Upper lobe of right lung (tissue), 1 donor: ENCODE measurements at regions not wholly inside any gene's neighbourhood (a gene's known extent, or its start where the extent isn't known, plus 50 kb on each side); places are given as distances from the start of the nearest gene placed in this dataset.

Experiments used
- ATAC-seq: fragments of 200-7000 bp; cut with Tn5 transposase; one replicate; pipeline ENCODE4 v1.9.1; 2020; ENCODE audit warnings: mild to moderate bottlenecking, moderate library complexity
- DNase-seq: peaks from one replicate; pipeline ENCODE4 v3.0.0-alpha.2; 2020
- H3K27ac ChIP-seq: fragments of 200-600 bp; one replicate; pipeline ENCODE4 v1.8.0; 2022
- H3K27me3 ChIP-seq: fragments of 200-600 bp; one replicate; pipeline ENCODE4 v1.8.0; 2022; ENCODE audit warnings: mild to moderate bottlenecking
- H3K36me3 ChIP-seq: fragments of 200-600 bp; one replicate; pipeline ENCODE4 v1.8.0; 2022
- H3K4me1 ChIP-seq: fragments of 200-600 bp; one replicate; pipeline ENCODE4 v1.8.0; 2022
- H3K4me3 ChIP-seq: fragments of 200-600 bp; one replicate; pipeline ENCODE4 v1.8.0; 2022; ENCODE audit warnings: mild to moderate bottlenecking
- H3K9me3 ChIP-seq: fragments of 200-600 bp; one replicate; pipeline ENCODE4 v1.8.0; 2022
- intact Hi-C: fragments of 100-400 bp; cut with DNase I; formaldehyde crosslinking; loops from one replicate; pipeline ENCODE4 v1.11.0; 2022
- TF ChIP-seq, protein P1 (sequence below): fragments of 200-600 bp; IDR thresholded peaks from one replicate; pipeline ENCODE4 v1.8.0; 2022; ENCODE audit warnings: antibody characterized with exemption
- donor health status: DM: no; HTN: yes; CAD: no; lungs with severe emphysema.

DNA sequence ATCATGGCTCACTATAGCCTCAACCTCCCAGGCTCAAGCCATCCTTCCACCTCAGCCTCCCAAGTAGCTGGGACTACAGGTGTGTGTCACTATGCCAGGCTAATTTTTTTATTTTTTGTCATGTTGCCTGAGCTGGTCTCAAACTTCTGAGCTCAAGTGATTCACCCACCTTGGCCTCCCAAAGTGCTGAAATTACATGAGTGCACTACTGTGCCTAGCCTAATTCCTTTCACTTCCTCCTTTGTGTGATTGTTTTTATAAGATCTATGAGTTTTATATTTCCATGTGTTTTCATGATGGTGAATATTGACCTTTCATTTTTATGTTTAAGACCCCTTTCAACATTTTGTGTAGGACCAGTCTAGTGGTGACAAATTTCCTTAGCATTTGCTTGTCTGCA lies 55.2 kb upstream of the IL12B start:
- DNase-seq, result no peak
- intact Hi-C loops, result no loop called here
- TF ChIP-seq, protein P1, sequence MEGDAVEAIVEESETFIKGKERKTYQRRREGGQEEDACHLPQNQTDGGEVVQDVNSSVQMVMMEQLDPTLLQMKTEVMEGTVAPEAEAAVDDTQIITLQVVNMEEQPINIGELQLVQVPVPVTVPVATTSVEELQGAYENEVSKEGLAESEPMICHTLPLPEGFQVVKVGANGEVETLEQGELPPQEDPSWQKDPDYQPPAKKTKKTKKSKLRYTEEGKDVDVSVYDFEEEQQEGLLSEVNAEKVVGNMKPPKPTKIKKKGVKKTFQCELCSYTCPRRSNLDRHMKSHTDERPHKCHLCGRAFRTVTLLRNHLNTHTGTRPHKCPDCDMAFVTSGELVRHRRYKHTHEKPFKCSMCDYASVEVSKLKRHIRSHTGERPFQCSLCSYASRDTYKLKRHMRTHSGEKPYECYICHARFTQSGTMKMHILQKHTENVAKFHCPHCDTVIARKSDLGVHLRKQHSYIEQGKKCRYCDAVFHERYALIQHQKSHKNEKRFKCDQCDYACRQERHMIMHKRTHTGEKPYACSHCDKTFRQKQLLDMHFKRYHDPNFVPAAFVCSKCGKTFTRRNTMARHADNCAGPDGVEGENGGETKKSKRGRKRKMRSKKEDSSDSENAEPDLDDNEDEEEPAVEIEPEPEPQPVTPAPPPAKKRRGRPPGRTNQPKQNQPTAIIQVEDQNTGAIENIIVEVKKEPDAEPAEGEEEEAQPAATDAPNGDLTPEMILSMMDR, result no peak

DNA sequence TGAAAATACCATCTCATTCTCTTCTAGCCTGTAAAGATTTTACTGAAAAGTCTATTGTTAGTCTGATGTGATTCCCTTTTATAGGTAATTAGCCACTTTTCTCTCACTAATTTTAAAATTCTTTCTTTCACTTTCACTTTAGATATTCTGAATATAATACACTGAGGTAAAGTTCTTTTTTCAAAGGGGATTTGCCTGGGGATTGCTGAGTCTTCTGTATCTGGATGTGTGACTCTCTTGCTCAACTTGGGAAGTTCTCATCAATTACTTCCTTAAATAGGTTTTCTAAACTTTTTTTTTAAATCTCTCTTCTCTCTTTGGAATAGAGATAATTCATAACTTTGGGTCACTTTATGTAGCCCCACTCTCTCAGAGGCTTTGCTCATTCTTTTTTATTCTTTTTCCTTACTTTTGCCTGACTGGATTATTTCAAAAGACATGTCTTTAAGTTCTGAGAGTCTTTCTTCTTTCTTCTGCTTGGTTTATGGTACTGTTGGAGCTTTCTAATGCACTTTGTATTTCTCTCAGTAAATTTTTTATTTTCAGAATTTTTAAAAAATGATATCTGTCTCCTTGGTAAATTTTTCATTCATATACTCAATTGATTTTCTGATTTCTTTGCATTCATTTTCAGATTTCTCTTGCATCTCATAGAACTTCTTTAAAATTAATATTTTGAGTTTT lies 55.9 kb upstream of the IL12B start:
- TF ChIP-seq, protein P1, result no peak
- Histone ChIP-seq H3K36me3 (no peaks in the 10 kb centered on the region), H3K4me3 (no peak overlapping the region), H3K27ac (no peak overlapping the region), H3K4me1 (no peaks in the 10 kb centered on the region), H3K27me3 (no peaks in the 10 kb centered on the region), H3K9me3 (peaks cover 11% of the 10 kb centered on the region)
- no peak for ATAC-seq
- DNase-seq, result no peak
- intact Hi-C loops, result no loop called here

More for the DNA sequence above, 55.2 kb upstream of the IL12B start:
- no peaks in the 10 kb centered on the region for H3K4me1 ChIP-seq
- no peak overlapping the region for H3K27ac ChIP-seq
- ATAC-seq, result no peak
- no peak overlapping the region for H3K4me3 ChIP-seq
- H3K36me3 ChIP-seq, result no peaks in the 10 kb centered on the region
- no peaks in the 10 kb centered on the region for H3K27me3 ChIP-seq
- peaks cover 11% of the 10 kb centered on the region for H3K9me3 ChIP-seq

DNA sequence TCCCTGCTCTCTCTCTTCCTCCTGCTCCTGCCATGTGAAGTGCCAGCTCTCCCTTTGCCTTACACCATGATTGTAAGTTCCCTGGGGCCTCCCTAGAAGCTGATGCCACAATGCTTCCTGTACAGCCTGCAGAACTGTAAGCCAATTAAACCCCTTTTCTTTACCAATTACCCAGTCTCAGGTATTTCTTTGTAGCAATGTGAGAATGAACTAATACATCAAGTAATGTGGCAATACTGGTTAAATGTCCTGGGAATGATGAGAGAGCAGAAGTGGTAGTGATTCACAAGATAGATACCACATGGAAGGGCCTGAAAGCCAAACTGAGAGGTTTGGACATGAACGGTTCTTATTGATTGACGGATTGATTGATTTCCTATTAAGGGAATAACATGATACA lies 62.6 kb upstream of the IL12B start:
- TF ChIP-seq, protein P1, result no peak
- Histone ChIP-seq H3K4me1 (no peaks in the 10 kb centered on the region), H3K4me3 (no peak overlapping the region), H3K27ac (no peak overlapping the region), H3K27me3 (no peaks in the 10 kb centered on the region), H3K9me3 (no peaks in the 10 kb centered on the region), H3K36me3 (no peaks in the 10 kb centered on the region)
- intact Hi-C loops, result no loop called here
- DNase-seq, result no peak
- ATAC-seq, result no peak

DNA sequence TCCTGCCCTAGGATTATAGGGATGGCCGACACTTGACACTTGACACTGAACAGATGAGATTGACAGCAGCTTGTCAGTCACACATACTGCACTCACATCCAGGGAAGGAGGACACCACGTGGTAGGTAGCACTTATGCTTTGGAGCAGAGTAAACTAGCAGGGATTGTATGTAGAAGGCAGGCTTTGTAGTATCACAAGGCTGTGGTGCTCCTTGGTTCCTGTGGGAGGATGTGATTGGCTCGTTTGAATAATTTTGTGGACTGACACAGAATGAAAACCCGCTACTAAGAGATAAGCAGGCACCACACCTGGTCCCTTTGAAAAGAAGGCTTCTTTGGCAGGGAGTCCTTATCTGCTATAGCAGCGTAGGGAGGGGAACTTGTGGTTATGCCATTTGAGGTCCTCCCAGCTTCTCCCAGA lies 63.6 kb upstream of the IL12B start:
- no peaks in the 10 kb centered on the region for H3K27me3 ChIP-seq
- H3K4me1 ChIP-seq, result no peaks in the 10 kb centered on the region
- TF ChIP-seq, protein P1, result no peak
- intact Hi-C loops, result no loop called here
- no peak overlapping the region for H3K4me3 ChIP-seq
- H3K36me3 ChIP-seq, result no peaks in the 10 kb centered on the region
- ATAC-seq (no peak), DNase-seq (no peak)
- H3K9me3 ChIP-seq, result no peaks in the 10 kb centered on the region
- H3K27ac ChIP-seq, result no peak overlapping the region

DNA sequence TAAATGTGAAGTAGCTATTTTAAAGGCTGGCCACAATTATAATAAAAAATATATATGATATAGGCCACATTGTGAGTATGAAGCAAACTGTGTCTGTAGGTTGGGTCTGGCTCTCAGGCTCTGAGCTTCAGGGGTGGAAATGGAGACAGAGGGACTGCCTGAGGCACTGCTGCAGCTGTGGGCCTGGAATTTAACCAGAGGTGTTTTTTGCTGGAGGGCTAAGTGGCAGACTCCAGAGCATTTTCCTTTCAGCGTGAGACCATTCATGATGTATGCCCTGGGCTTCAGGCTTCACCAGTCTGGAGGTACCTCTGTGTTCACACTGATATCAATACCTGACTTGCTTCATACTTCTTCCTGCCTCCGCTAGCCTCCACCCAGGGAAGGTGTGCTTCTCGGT lies 64.9 kb upstream of the IL12B start:
- DNase-seq (no peak), ATAC-seq (no peak)
- Histone ChIP-seq H3K4me1 (no peaks in the 10 kb centered on the region), H3K27ac (no peak overlapping the region), H3K9me3 (no peaks in the 10 kb centered on the region), H3K27me3 (no peaks in the 10 kb centered on the region), H3K36me3 (no peaks in the 10 kb centered on the region), H3K4me3 (no peak overlapping the region)
- TF ChIP-seq, protein P1, result no peak
- intact Hi-C loops, result no loop called here

DNA sequence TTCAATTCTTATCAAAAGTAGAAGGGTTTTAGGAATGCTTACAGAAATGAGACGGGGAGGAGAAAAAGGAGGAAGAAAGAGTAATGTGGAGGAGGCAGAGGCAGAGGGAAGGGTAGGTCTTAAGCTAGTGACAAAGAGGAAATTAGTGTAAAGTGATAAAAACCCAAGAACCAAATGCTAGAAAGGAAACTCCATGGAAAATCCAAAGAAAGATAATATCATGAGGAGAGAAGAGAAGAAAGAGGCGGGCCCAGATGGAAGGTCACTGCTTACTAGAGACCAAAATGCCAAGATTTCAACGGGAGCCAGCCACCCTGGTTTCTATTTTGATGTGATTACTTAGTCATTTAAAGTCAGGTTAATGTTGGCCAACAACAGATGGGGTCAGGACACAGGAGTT lies 68.6 kb upstream of the IL12B start:
- H3K9me3 ChIP-seq, result no peaks in the 10 kb centered on the region

More for the DNA sequence above, 68.6 kb upstream of the IL12B start:
- Histone ChIP-seq H3K27ac (no peak overlapping the region), H3K27me3 (no peaks in the 10 kb centered on the region), H3K36me3 (no peaks in the 10 kb centered on the region), H3K4me3 (no peak overlapping the region), H3K4me1 (no peaks in the 10 kb centered on the region)
- no peak for DNase-seq
- intact Hi-C loops, result no loop called here
- TF ChIP-seq, protein P1, result no peak
- ATAC-seq, result no peak
